ENCODE measurements at regions not wholly inside any gene's neighbourhood (a gene's known extent, or its start where the extent isn't known, plus 50 kb on each side); places are given as distances from the start of the nearest gene placed in this dataset.

GRCh38 chr11:86726770-86727504, 54.5 kb upstream of the ME3 start:
- intact Hi-C loops (cut with micrococcal nuclease): no loop called here

- intact Hi-C loops (cut with micrococcal nuclease): no loop called here
These were observed 53.8 kb upstream of the ME3 start for GRCh38 chr11:86726118-86726753.

- intact Hi-C loops (cut with micrococcal nuclease): no loop called here
These were observed 51.7 kb upstream of the ME3 start for GRCh38 chr11:86724137-86724536.

GRCh38 chr11:86723281-86723680, 50.9 kb upstream of the ME3 start:
- intact Hi-C loops (cut with micrococcal nuclease): no loop called here

- intact Hi-C loops (cut with micrococcal nuclease): no loop called here
These were observed 50.3 kb upstream of the ME3 start for GRCh38 chr11:86722748-86723147.
